ENCODE measurements at regions not wholly inside any gene's neighbourhood (a gene's known extent, or its start where the extent isn't known, plus 50 kb on each side); places are given as distances from the start of the nearest gene placed in this dataset.
"Not testable (repeated sequence)": the region's sequence is repeated elsewhere in the genome, so short reads cannot be mapped to it uniquely, and the experiment has no call there.

GRCh38 chr3:11911887-11912286, 65.2 kb upstream of the TAMM41 start:
- TF ChIP-seq, protein P1, sequence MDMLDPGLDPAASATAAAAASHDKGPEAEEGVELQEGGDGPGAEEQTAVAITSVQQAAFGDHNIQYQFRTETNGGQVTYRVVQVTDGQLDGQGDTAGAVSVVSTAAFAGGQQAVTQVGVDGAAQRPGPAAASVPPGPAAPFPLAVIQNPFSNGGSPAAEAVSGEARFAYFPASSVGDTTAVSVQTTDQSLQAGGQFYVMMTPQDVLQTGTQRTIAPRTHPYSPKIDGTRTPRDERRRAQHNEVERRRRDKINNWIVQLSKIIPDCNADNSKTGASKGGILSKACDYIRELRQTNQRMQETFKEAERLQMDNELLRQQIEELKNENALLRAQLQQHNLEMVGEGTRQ (IDR thresholded peaks at IDR 0.05) = not testable (repeated sequence)
- TF ChIP-seq, protein P2, sequence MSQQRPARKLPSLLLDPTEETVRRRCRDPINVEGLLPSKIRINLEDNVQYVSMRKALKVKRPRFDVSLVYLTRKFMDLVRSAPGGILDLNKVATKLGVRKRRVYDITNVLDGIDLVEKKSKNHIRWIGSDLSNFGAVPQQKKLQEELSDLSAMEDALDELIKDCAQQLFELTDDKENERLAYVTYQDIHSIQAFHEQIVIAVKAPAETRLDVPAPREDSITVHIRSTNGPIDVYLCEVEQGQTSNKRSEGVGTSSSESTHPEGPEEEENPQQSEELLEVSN (IDR thresholded peaks at IDR 0.05; ENCODE audit: borderline replicate concordance, low read depth) = not testable (repeated sequence)
- TF ChIP-seq, protein P3, sequence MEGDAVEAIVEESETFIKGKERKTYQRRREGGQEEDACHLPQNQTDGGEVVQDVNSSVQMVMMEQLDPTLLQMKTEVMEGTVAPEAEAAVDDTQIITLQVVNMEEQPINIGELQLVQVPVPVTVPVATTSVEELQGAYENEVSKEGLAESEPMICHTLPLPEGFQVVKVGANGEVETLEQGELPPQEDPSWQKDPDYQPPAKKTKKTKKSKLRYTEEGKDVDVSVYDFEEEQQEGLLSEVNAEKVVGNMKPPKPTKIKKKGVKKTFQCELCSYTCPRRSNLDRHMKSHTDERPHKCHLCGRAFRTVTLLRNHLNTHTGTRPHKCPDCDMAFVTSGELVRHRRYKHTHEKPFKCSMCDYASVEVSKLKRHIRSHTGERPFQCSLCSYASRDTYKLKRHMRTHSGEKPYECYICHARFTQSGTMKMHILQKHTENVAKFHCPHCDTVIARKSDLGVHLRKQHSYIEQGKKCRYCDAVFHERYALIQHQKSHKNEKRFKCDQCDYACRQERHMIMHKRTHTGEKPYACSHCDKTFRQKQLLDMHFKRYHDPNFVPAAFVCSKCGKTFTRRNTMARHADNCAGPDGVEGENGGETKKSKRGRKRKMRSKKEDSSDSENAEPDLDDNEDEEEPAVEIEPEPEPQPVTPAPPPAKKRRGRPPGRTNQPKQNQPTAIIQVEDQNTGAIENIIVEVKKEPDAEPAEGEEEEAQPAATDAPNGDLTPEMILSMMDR (IDR thresholded peaks at IDR 0.05) = not testable (repeated sequence)
- not testable (repeated sequence) for TF ChIP-seq RAD21 (conservative IDR thresholded peaks at IDR 0.05 in 1 of 2, IDR thresholded peaks at IDR 0.05 in 1 of 2); JUNB (IDR thresholded peaks at IDR 0.05); BHLHE40 (IDR thresholded peaks at IDR 0.05; ENCODE audit: low read depth, low read length); POLR2A (IDR thresholded peaks at IDR 0.05; ENCODE audit: low read length); SMC3 (IDR thresholded peaks at IDR 0.05); MAFK (IDR thresholded peaks at IDR 0.05; ENCODE audit: partially characterized antibody); CHD4 (IDR thresholded peaks at IDR 0.05; ENCODE audit: borderline replicate concordance); PBX3 (IDR thresholded peaks at IDR 0.05); HDAC2 (IDR thresholded peaks at IDR 0.05)
